GM12872 (cell line): ENCODE measurements at regions not wholly inside any gene's neighbourhood (a gene's known extent, or its start where the extent isn't known, plus 50 kb on each side); places are given as distances from the start of the nearest gene placed in this dataset.

Experiments used
- CTCF ChIP-seq: IDR thresholded peaks from 3 replicates; pipeline ENCODE4 v1.5.1; 2011; ENCODE audit warnings: low read depth, mild to moderate bottlenecking, low read length, moderate library complexity; ENCODE audit not compliant: insufficient read depth

DNA sequence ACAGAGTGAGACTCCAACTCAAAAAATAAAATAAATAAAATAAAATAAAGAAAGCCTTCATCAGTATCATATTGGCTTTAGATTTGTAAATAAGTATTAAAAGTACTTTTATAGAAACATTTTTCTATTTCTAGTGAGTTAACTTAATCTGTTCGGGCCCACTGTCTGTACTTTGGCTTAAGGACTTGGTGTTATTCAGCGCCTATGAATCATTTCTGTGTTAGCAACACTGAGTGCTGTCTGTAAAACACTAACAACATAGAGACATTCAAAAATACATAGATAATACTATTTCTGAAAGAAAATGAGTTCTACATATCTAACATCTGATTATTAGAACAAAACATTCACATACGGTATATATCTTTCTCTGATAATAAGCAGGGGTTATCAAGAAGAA, 221.5 kb upstream of the CDH19 start:
- no peak for TF ChIP-seq CTCF

DNA sequence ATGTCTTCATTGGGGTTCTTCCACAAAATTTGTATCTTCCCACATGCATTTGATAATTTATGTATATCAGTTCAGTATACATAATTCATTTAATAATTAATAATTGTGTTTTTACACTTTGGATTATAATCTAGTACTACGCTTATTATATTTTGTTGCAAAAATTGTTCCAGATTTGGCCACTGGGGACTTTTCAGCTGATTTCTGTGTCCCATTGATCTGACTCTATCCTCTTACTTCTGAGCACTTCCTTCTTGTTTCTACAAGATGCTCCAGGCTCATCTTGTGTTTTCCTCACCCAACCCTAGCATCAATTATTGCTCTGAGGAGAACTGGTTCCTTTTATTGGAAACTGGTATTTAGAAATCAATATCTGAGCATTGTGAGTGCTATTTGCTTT, 215.3 kb upstream of the CDH19 start:
- TF ChIP-seq CTCF, result no peak

DNA sequence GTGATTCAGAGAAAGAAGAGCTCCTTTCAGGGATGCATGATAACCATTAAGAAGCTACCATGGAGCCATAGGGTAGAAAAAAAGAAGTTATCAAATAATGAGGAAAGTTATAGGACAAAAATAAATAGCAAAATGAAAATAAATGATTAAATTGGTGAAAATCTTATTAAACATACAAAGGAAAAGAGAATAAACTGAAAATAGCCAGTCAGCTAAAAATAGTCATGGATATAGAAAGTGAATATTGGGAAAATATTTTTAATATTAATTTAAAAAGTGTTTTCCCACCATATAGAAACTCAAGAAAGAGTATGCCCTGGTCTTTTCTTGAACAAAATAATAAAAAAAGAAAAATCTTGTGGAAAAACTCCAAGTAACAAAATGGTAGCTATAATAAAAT, 209.2 kb upstream of the CDH19 start:
- TF ChIP-seq CTCF, result no peak

GRCh38 chr18:66795051-66795450, 191.2 kb upstream of the CDH19 start:
- no peak for TF ChIP-seq CTCF

DNA sequence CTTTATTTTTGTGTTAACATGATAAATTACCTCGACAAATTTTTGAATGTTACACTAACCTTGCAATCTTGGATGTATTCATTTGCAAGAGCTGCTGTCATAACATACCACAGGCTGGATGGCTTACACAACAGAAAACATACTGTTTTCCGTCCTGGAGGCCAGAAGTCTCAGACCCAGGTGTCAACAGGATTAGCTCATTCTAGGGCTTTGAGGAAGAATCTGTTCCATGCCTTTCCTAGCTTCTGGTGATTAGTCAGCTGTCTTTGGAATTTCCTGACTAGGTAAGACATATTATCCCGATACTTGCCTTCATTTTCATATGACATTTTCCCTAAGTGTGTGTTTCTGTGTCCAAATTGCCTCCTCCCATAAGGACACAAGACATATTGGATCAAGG, 188.6 kb upstream of the CDH19 start:
- TF ChIP-seq CTCF, result no peak

DNA sequence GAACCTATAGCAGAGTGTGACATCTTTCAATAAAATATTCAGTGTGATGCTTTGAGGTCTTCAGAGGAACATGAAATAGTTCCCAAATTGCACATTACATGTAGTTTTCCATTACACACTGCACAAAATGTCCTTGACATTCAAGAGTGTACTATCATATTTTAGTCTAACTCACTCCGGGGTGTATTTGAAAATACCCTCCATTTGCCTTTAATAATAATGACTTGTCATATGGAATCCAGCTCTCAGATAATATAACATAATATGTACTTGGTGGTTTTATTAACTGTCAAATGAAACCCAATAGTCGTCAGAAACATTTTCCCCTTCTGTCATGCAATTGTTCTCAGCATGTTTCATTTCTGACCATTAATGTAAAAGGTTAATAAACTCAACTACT, 176.7 kb upstream of the CDH19 start:
- TF ChIP-seq CTCF, result no peak

- TF ChIP-seq CTCF, result no peak
Measured at GRCh38 chr18:66778048-66778447, 174.2 kb upstream of the CDH19 start.

DNA sequence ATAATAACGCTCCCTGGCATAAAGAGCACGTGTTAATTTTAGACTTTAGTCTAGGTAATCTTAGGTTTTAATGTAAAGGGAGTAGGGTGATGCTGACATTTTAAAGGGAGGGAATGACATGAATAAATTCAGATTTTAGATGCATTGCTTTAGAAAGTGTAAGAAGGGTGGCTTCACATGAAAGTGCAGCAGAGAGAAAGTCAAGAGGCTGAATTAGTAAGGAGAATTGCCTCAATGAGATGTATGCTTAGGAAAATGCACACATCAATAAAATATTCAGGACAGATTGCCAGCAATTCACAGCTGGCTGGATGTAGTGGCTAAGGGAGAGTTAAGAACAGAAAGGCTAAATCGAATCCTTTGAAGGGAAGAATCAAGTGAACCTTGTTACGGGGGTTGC, 165.5 kb upstream of the CDH19 start:
- TF ChIP-seq CTCF, result no peak
